WTC11 (cell line): ENCODE measurements at regions not wholly inside any gene's neighbourhood (a gene's known extent, or its start where the extent isn't known, plus 50 kb on each side); places are given as distances from the start of the nearest gene placed in this dataset.

ENCODE experiments used
- ATAC-seq: fragments of 200-7000 bp; cut with Tn5 transposase; 2 replicates; pipeline ENCODE4 v1.10.0; 2021; ENCODE audit warnings: mild to moderate bottlenecking, moderate library complexity
- CTCF ChIA-PET: fragments of 300-600 bp; sonication (Branson Sonifier 250); formaldehyde crosslinking; loops from one replicate; lab custom pipeline; 2021; ENCODE audit warnings: antibody characterized with exemption; lab: Charles Lee
- POLR2A ChIA-PET: fragments of 350-600 bp; sonication (Branson Sonifier 250); formaldehyde crosslinking; loops from one replicate; lab custom pipeline; 2021; ENCODE audit warnings: antibody characterized with exemption; lab: Charles Lee
- DNase-seq: peaks from one replicate; pipeline ENCODE4 v3.0.0; 2021; ENCODE audit warnings: low spot score
- H3K27ac Mint-ChIP-seq: 2 replicates; pipeline ENCODE4 v1.8.0; 2021; ENCODE audit warnings: mixed read lengths
- H3K27me3 Mint-ChIP-seq: 2 replicates; pipeline ENCODE4 v1.8.0; 2021; ENCODE audit warnings: low read depth, mild to moderate bottlenecking, moderate library complexity, mixed read lengths
- H3K36me3 Mint-ChIP-seq: 2 replicates; pipeline ENCODE4 v1.8.0; 2021; ENCODE audit warnings: mixed read lengths
- H3K4me1 Mint-ChIP-seq: 2 replicates; pipeline ENCODE4 v1.8.0; 2022; ENCODE audit warnings: mixed read lengths
- H3K4me3 Mint-ChIP-seq: 2 replicates; pipeline ENCODE4 v1.8.0; 2021; ENCODE audit warnings: mild to moderate bottlenecking, moderate library complexity, mixed read lengths
- H3K9me3 Mint-ChIP-seq: 2 replicates; pipeline ENCODE4 v1.8.0; 2021; ENCODE audit warnings: mixed read lengths
- ATF3 ChIP-seq: sonication (generic); formaldehyde crosslinking; conservative IDR thresholded peaks from 2 replicates; pipeline ENCODE4 v1.8.1; 2022; ENCODE audit warnings: mild to moderate bottlenecking, missing genetic modification reagents
- E2F1 ChIP-seq: sonication (generic); formaldehyde crosslinking; IDR thresholded peaks from 2 replicates; pipeline ENCODE4 v1.8.0; 2022; ENCODE audit warnings: mild to moderate bottlenecking, missing genetic modification reagents
- E2F5 ChIP-seq: sonication (generic); formaldehyde crosslinking; IDR thresholded peaks from 2 replicates; pipeline ENCODE4 v1.8.1; 2022; ENCODE audit warnings: mild to moderate bottlenecking, moderate library complexity, missing genetic modification reagents
- ELF4 ChIP-seq: sonication (generic); formaldehyde crosslinking; IDR thresholded peaks from 2 replicates; pipeline ENCODE4 v1.8.1; 2022; ENCODE audit warnings: low read depth, mild to moderate bottlenecking, moderate library complexity, missing genetic modification reagents
- ETV6 ChIP-seq: sonication (generic); formaldehyde crosslinking; IDR thresholded peaks from 2 replicates; pipeline ENCODE4 v1.8.1; 2022; ENCODE audit warnings: mild to moderate bottlenecking, missing genetic modification reagents
- GABPB1 ChIP-seq: sonication (generic); formaldehyde crosslinking; IDR thresholded peaks from 2 replicates; pipeline ENCODE4 v1.8.1; 2023; ENCODE audit warnings: mild to moderate bottlenecking, missing genetic modification reagents
- GTF2I ChIP-seq: fragments of 250-450 bp; sonication (Bioruptor Pico); conservative IDR thresholded peaks from 2 replicates; pipeline ENCODE4 v1.4.0; 2021; ENCODE audit warnings: mild to moderate bottlenecking
- JAZF1 ChIP-seq: fragments of 250-450 bp; sonication (Bioruptor Pico); IDR thresholded peaks from 2 replicates; pipeline ENCODE4 v1.9.0; 2021; ENCODE audit warnings: moderate library complexity, mild to moderate bottlenecking, inconsistent platforms
- MXD4 ChIP-seq: fragments of 250-450 bp; sonication (Bioruptor Pico); IDR thresholded peaks from 2 replicates; pipeline ENCODE4 v1.8.0; 2021; ENCODE audit warnings: mild to moderate bottlenecking, moderate library complexity, borderline replicate concordance
- NR2C2 ChIP-seq: sonication (generic); formaldehyde crosslinking; IDR thresholded peaks from 2 replicates; pipeline ENCODE4 v1.8.0; 2022; ENCODE audit warnings: mild to moderate bottlenecking, missing genetic modification reagents
- OVOL2 ChIP-seq: fragments of 250-450 bp; sonication (Bioruptor Pico); IDR thresholded peaks from 2 replicates; pipeline ENCODE4 v1.9.0; 2021; ENCODE audit warnings: mild to moderate bottlenecking, borderline replicate concordance
- SOX15 ChIP-seq: fragments of 250-450 bp; sonication (Bioruptor Pico); IDR thresholded peaks from 2 replicates; pipeline ENCODE4 v1.9.0; 2021; ENCODE audit warnings: mild to moderate bottlenecking
- USF1 ChIP-seq: sonication (generic); formaldehyde crosslinking; IDR thresholded peaks from 2 replicates; pipeline ENCODE4 v1.8.0; 2022; ENCODE audit warnings: mild to moderate bottlenecking, missing genetic modification reagents
- ZBTB21 ChIP-seq: sonication (generic); formaldehyde crosslinking; IDR thresholded peaks from 2 replicates; pipeline ENCODE4 v1.8.1; 2023; ENCODE audit warnings: mild to moderate bottlenecking, missing genetic modification reagents, borderline replicate concordance
- ZNF121 ChIP-seq: sonication (generic); formaldehyde crosslinking; IDR thresholded peaks from 2 replicates; pipeline ENCODE4 v1.8.0; 2023; ENCODE audit warnings: missing genetic modification reagents
- ZNF232 ChIP-seq: sonication (generic); formaldehyde crosslinking; IDR thresholded peaks from 2 replicates; pipeline ENCODE4 v1.8.0; 2022; ENCODE audit warnings: mild to moderate bottlenecking, missing genetic modification reagents
- ZNF423 ChIP-seq: fragments of 250-450 bp; sonication (Bioruptor Pico); IDR thresholded peaks from 2 replicates; pipeline ENCODE4 v2.1.2; 2022; ENCODE audit warnings: mild to moderate bottlenecking, moderate library complexity
- ZSCAN18 ChIP-seq: fragments of 250-450 bp; sonication (Bioruptor Pico); IDR thresholded peaks from 2 replicates; pipeline ENCODE4 v2.1.2; 2022; ENCODE audit warnings: mild to moderate bottlenecking, moderate library complexity
- TF ChIP-seq, protein P1 (sequence below): fragments of 250-450 bp; sonication (Bioruptor Pico); IDR thresholded peaks from 2 replicates; pipeline ENCODE4 v1.9.0; 2021; ENCODE audit warnings: mild to moderate bottlenecking
- TF ChIP-seq, protein P2 (sequence below): sonication (generic); formaldehyde crosslinking; IDR thresholded peaks from 2 replicates; pipeline ENCODE4 v1.8.0; 2023; ENCODE audit warnings: mild to moderate bottlenecking, missing genetic modification reagents

DNA sequence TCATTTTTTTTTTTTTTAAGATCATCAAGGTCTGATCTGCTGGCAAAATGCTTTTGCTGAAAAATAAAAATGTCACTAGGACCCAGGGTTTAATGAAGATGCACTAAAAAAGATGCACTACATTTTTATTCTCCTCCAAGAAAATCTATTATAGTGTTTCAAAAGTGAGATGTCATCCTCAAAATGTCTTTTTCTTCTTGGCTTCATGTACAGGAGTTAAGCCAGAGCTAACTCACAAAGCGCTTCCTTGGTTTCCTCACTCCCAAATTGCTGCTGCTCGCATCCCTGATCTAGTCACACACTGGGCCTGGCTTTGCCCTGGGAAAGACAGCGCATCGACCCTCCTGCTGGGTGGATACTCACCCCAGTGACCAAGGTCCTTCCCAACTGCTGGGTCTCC, 113.4 kb upstream of the CCDC68 start:
- TF ChIP-seq SOX15 (CRISPR knock-in tag) = no peak
- TF ChIP-seq, all 79 proteins: peak for 0
- H3K4me3 Mint-ChIP-seq = no peak overlapping the region
- H3K27ac Mint-ChIP-seq = no peak overlapping the region
- H3K27me3 Mint-ChIP-seq = no peaks in the 10 kb centered on the region
- DNase-seq = no peak
- H3K9me3 Mint-ChIP-seq = no peaks in the 10 kb centered on the region
- no peak for ATAC-seq
- no peaks in the 10 kb centered on the region for H3K36me3 Mint-ChIP-seq
- H3K4me1 Mint-ChIP-seq = peaks cover 4% of the 10 kb centered on the region; the same call in 1 of the 2 replicates
- ChIA-PET POLR2A (no interaction called here), CTCF (no interaction called here)

DNA sequence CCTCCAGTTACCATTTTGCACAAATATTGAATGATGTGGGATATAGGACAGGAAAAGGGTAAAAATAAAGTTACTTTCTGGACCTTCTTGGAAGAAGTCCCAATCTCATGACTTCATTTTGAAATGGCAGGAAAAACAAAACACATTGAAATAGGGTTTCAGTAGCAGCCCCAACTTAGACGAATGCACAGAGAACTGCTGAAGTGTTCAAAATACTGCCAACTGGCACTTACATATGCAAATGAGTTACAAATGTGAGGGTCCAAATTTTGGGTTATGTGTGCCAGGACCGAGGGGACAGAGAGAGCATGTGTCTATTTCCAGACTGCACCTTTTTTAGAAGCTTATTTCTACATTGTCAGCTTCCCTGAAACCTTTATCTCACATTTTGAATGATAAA, 112.9 kb upstream of the CCDC68 start:
- CTCF ChIA-PET = no interaction called here
- no peak for ATAC-seq
- TF ChIP-seq ZBTB21 (CRISPR knock-in tag) = no peak
- TF ChIP-seq E2F1 (CRISPR knock-in tag) = no peak
- no peak for TF ChIP-seq MXD4 (CRISPR knock-in tag)
- no peak for TF ChIP-seq NR2C2 (CRISPR knock-in tag)
- TF ChIP-seq USF1 (CRISPR knock-in tag) = no peak
- no peak for TF ChIP-seq ATF3 (CRISPR knock-in tag)
- TF ChIP-seq ZNF232 (CRISPR knock-in tag) = no peak
- TF ChIP-seq ELF4 (CRISPR knock-in tag) = no peak
- TF ChIP-seq OVOL2 (CRISPR knock-in tag) = no peak
- no peak for TF ChIP-seq ZSCAN18
- TF ChIP-seq, protein P1, sequence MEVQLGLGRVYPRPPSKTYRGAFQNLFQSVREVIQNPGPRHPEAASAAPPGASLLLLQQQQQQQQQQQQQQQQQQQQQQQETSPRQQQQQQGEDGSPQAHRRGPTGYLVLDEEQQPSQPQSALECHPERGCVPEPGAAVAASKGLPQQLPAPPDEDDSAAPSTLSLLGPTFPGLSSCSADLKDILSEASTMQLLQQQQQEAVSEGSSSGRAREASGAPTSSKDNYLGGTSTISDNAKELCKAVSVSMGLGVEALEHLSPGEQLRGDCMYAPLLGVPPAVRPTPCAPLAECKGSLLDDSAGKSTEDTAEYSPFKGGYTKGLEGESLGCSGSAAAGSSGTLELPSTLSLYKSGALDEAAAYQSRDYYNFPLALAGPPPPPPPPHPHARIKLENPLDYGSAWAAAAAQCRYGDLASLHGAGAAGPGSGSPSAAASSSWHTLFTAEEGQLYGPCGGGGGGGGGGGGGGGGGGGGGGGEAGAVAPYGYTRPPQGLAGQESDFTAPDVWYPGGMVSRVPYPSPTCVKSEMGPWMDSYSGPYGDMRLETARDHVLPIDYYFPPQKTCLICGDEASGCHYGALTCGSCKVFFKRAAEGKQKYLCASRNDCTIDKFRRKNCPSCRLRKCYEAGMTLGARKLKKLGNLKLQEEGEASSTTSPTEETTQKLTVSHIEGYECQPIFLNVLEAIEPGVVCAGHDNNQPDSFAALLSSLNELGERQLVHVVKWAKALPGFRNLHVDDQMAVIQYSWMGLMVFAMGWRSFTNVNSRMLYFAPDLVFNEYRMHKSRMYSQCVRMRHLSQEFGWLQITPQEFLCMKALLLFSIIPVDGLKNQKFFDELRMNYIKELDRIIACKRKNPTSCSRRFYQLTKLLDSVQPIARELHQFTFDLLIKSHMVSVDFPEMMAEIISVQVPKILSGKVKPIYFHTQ (CRISPR knock-in tag) = no peak
- TF ChIP-seq E2F5 (CRISPR knock-in tag) = no peak
- TF ChIP-seq ZNF423 (CRISPR knock-in tag) = no peak
- TF ChIP-seq, protein P2, sequence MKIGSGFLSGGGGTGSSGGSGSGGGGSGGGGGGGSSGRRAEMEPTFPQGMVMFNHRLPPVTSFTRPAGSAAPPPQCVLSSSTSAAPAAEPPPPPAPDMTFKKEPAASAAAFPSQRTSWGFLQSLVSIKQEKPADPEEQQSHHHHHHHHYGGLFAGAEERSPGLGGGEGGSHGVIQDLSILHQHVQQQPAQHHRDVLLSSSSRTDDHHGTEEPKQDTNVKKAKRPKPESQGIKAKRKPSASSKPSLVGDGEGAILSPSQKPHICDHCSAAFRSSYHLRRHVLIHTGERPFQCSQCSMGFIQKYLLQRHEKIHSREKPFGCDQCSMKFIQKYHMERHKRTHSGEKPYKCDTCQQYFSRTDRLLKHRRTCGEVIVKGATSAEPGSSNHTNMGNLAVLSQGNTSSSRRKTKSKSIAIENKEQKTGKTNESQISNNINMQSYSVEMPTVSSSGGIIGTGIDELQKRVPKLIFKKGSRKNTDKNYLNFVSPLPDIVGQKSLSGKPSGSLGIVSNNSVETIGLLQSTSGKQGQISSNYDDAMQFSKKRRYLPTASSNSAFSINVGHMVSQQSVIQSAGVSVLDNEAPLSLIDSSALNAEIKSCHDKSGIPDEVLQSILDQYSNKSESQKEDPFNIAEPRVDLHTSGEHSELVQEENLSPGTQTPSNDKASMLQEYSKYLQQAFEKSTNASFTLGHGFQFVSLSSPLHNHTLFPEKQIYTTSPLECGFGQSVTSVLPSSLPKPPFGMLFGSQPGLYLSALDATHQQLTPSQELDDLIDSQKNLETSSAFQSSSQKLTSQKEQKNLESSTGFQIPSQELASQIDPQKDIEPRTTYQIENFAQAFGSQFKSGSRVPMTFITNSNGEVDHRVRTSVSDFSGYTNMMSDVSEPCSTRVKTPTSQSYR (CRISPR knock-in tag) = no peak
- TF ChIP-seq ETV6 (CRISPR knock-in tag) = no peak
- no peak for TF ChIP-seq SOX15 (CRISPR knock-in tag)
- no peak for TF ChIP-seq GABPB1 (CRISPR knock-in tag)
- no peak for TF ChIP-seq JAZF1
- TF ChIP-seq GTF2I = no peak
- TF ChIP-seq ZNF121 (CRISPR knock-in tag) = no peak
- TF ChIP-seq, all 79 proteins: peak for 0
- no peak overlapping the region for H3K4me3 Mint-ChIP-seq
- no peaks in the 10 kb centered on the region for H3K27me3 Mint-ChIP-seq
- POLR2A ChIA-PET = no interaction called here
- no peak overlapping the region for H3K27ac Mint-ChIP-seq
- DNase-seq = no peak
- no peaks in the 10 kb centered on the region for H3K9me3 Mint-ChIP-seq
- H3K36me3 Mint-ChIP-seq = no peaks in the 10 kb centered on the region
- H3K4me1 Mint-ChIP-seq = peaks cover 4% of the 10 kb centered on the region; the same call in 1 of the 2 replicates
